Loucy (cell line): ENCODE measurements at regions not wholly inside any gene's neighbourhood (a gene's known extent, or its start where the extent isn't known, plus 50 kb on each side); places are given as distances from the start of the nearest gene placed in this dataset.

ENCODE experiments used
- H2AFZ ChIP-seq: fragments of 200-600 bp; sonication (generic); 2 replicates; pipeline ENCODE4 v1.6.0; 2016; ENCODE audit warnings: antibody characterized with exemption, mild to moderate bottlenecking, low read length, moderate library complexity
- H3F3A ChIP-seq: fragments of 200-600 bp; 2 replicates; pipeline ENCODE4 v1.6.0; 2016; ENCODE audit warnings: antibody characterized with exemption, low read depth, mild to moderate bottlenecking
- H3K27me3 ChIP-seq: fragments of 200-600 bp; sonication (generic); 2 replicates; pipeline ENCODE4 v1.6.1; 2014; ENCODE audit warnings: low read length, mild to moderate bottlenecking; ENCODE audit not compliant: insufficient read depth, poor library complexity, severe bottlenecking
- H3K36me3 ChIP-seq: fragments of 200-600 bp; sonication (generic); 2 replicates; pipeline ENCODE4 v1.6.1; 2016; ENCODE audit warnings: low read length; ENCODE audit not compliant: insufficient read depth
- H3K4me1 ChIP-seq: fragments of 200-600 bp; sonication (generic); 2 replicates; pipeline ENCODE4 v1.5.1; 2014; ENCODE audit warnings: low read length, mild to moderate bottlenecking; ENCODE audit not compliant: insufficient read depth, poor library complexity, severe bottlenecking
- H3K4me2 ChIP-seq: fragments of 200-600 bp; sonication (generic); 2 replicates; pipeline ENCODE4 v1.6.0; 2014; ENCODE audit warnings: antibody characterized with exemption, low read length, low read depth, mild to moderate bottlenecking; ENCODE audit not compliant: poor library complexity, severe bottlenecking
- H3K4me3 ChIP-seq: fragments of 200-600 bp; sonication (generic); 2 replicates; pipeline ENCODE4 v1.5.1; 2014; ENCODE audit warnings: low read length, mild to moderate bottlenecking, mixed read lengths; ENCODE audit not compliant: poor library complexity, severe bottlenecking
- H3K79me2 ChIP-seq: fragments of 200-600 bp; sonication (generic); 2 replicates; pipeline ENCODE4 v1.6.1; 2014; ENCODE audit warnings: low read length; ENCODE audit not compliant: insufficient read depth
- H3K9ac ChIP-seq: fragments of 200-600 bp; sonication (generic); 2 replicates; pipeline ENCODE4 v1.6.0; 2014; ENCODE audit warnings: mild to moderate bottlenecking, low read depth, low read length, moderate library complexity; ENCODE audit not compliant: poor library complexity, severe bottlenecking
- H3K9me2 ChIP-seq: fragments of 200-600 bp; sonication (generic); replicated peaks from 2 replicates; pipeline ENCODE4 v1.6.1; 2016; ENCODE audit warnings: low read depth, low read length, mixed read lengths
- H3K9me3 ChIP-seq: fragments of 200-600 bp; sonication (generic); 2 replicates; pipeline ENCODE4 v1.6.1; 2014; ENCODE audit warnings: mild to moderate bottlenecking, antibody characterized with exemption, low read length, low read depth; ENCODE audit not compliant: insufficient read depth
- H4K20me1 ChIP-seq: fragments of 200-600 bp; sonication (generic); 2 replicates; pipeline ENCODE4 v1.6.0; 2014; ENCODE audit warnings: antibody characterized with exemption, low read length, mild to moderate bottlenecking; ENCODE audit not compliant: insufficient read depth, poor library complexity, severe bottlenecking
- CTCF ChIP-seq: fragments of 200-600 bp; sonication (generic); conservative IDR thresholded peaks from 2 replicates; pipeline ENCODE4 v1.5.1; 2014; ENCODE audit warnings: mild to moderate bottlenecking, antibody characterized with exemption, low read length
- EZH2phosphoT487 ChIP-seq: fragments of 200-600 bp; IDR thresholded peaks from 2 replicates; pipeline ENCODE4 v1.6.1; 2018; ENCODE audit warnings: antibody characterized with exemption, mild to moderate bottlenecking, moderate library complexity, borderline replicate concordance

- Histone ChIP-seq H3K4me1 (no peaks in the 10 kb centered on the region), H3K4me3 (no peak overlapping the region), H3K36me3 (no peaks in the 10 kb centered on the region), H2AFZ (no peak overlapping the region), H3K9ac (no peak overlapping the region), H3K79me2 (no peaks in the 10 kb centered on the region), H3K9me2 (no peaks in the 10 kb centered on the region), H4K20me1 (no peaks in the 10 kb centered on the region), H3K9me3 (no peaks in the 10 kb centered on the region), H3K27me3 (no peaks in the 10 kb centered on the region), H3F3A (no peaks in the 10 kb centered on the region), H3K4me2 (no peak overlapping the region)
- TF ChIP-seq EZH2phosphoT487 (no peak), CTCF (no peak)
Measured at GRCh38 chr5:68958428-68958827, 135.4 kb upstream of the SLC30A5 start.

- TF ChIP-seq CTCF (no peak), EZH2phosphoT487 (no peak)
- Histone ChIP-seq H3F3A (0 out of 2 replicates have a peak, but pooled peaks cover 2% of the 10 kb centered on the region), H3K27me3 (no peaks in the 10 kb centered on the region), H3K9me3 (no peaks in the 10 kb centered on the region), H3K9ac (no peak overlapping the region), H3K36me3 (no peaks in the 10 kb centered on the region), H3K4me1 (no peaks in the 10 kb centered on the region), H2AFZ (no peak overlapping the region), H3K9me2 (no peaks in the 10 kb centered on the region), H3K79me2 (no peaks in the 10 kb centered on the region), H3K4me2 (no peak overlapping the region), H3K4me3 (no peak overlapping the region), H4K20me1 (no peaks in the 10 kb centered on the region)
Measured at GRCh38 chr5:68960456-68960855, 133.4 kb upstream of the SLC30A5 start.

GRCh38 chr5:68960961-68961360 lies 132.9 kb upstream of the SLC30A5 start:
- Histone ChIP-seq H3K36me3 (no peaks in the 10 kb centered on the region), H3F3A (0 out of 2 replicates have a peak, but pooled peaks cover 2% of the 10 kb centered on the region), H3K4me2 (no peak overlapping the region), H3K4me3 (no peak overlapping the region), H4K20me1 (no peaks in the 10 kb centered on the region), H3K9me2 (no peaks in the 10 kb centered on the region), H3K4me1 (no peaks in the 10 kb centered on the region), H3K79me2 (no peaks in the 10 kb centered on the region), H3K9ac (no peak overlapping the region), H3K27me3 (no peaks in the 10 kb centered on the region), H3K9me3 (no peaks in the 10 kb centered on the region), H2AFZ (no peak overlapping the region)
- TF ChIP-seq EZH2phosphoT487 = no peak
- TF ChIP-seq CTCF = no peak
